H1 (cell line): ENCODE measurements at regions not wholly inside any gene's neighbourhood (a gene's known extent, or its start where the extent isn't known, plus 50 kb on each side); places are given as distances from the start of the nearest gene placed in this dataset.

ENCODE experiments used
- CTCF ChIA-PET: fragments of 300-600 bp; sonication (Branson Sonifier 250); formaldehyde crosslinking; loops from one replicate; lab custom pipeline; 2021; ENCODE audit not compliant: partially characterized antibody; lab: Charles Lee
- POLR2A ChIA-PET: fragments of 300-600 bp; sonication (Branson Sonifier 250); formaldehyde crosslinking; loops from one replicate; lab custom pipeline; 2021; ENCODE audit warnings: inconsistent platforms; ENCODE audit not compliant: partially characterized antibody; lab: Charles Lee
- DNase-seq, 2 experiments: peaks; one replicate each; pipeline versions ENCODE4 v3.0.0 to v3.0.0-alpha.2; 2010 to 2022; ENCODE audit warnings: low spot score in 2 of 2, low read depth in 1 of 2, mixed read lengths in 1 of 2
- FAIRE-seq: peaks from 2 replicates; lab custom pipeline; 2011; peaks lifted over from hg19 to GRCh38; lab: Jason Lieb, UNC
- H2AFZ ChIP-seq: 2 replicates; pipeline ENCODE4 v1.8.1; 2012; ENCODE audit warnings: low read length, inconsistent platforms
- H2AK5ac ChIP-seq: 2 replicates; pipeline ENCODE4 v1.6.1; 2013; ENCODE audit warnings: low read depth, low read length
- H2BK120ac ChIP-seq: replicated peaks from 2 replicates; pipeline ENCODE3; 2013; ENCODE audit warnings: low read depth, low read length, inconsistent platforms
- H2BK12ac ChIP-seq: 2 replicates; pipeline ENCODE4 v1.6.1; 2013; ENCODE audit warnings: low read depth, low read length
- H2BK15ac ChIP-seq: 2 replicates; pipeline ENCODE4 v1.6.1; 2013; ENCODE audit warnings: low read length
- H2BK20ac ChIP-seq: 2 replicates; pipeline ENCODE4 v1.6.1; 2013; ENCODE audit warnings: low read length
- H2BK5ac ChIP-seq: 2 replicates; pipeline ENCODE4 v1.6.1; 2013; ENCODE audit warnings: low read depth, low read length
- H3K14ac ChIP-seq: 2 replicates; pipeline ENCODE4 v1.6.1; 2013; ENCODE audit warnings: inconsistent platforms; ENCODE audit not compliant: insufficient read length
- H3K18ac ChIP-seq: 2 replicates; pipeline ENCODE4 v1.6.1; 2013; ENCODE audit warnings: low read length; ENCODE audit errors: extremely low read depth
- H3K23ac ChIP-seq: 2 replicates; pipeline ENCODE4 v1.6.1; 2013; ENCODE audit warnings: inconsistent platforms; ENCODE audit not compliant: insufficient read length
- H3K23me2 ChIP-seq: 2 replicates; pipeline ENCODE4 v1.6.1; 2013; ENCODE audit warnings: low read depth, low read length
- H3K27ac ChIP-seq: 2 replicates; pipeline ENCODE4 v1.6.1; 2011; ENCODE audit warnings: low read depth, low read length, inconsistent platforms
- H3K27me3 ChIP-seq, 4 experiments: replicated peaks in 1 of 4; 1 replicate in 1 of 4; 2 replicates in 3 of 4; pipeline versions ENCODE4 v1.6.1 to v1.8.1; 2011 to 2013; ENCODE audit warnings: low read length in 3 of 4, mild to moderate bottlenecking in 3 of 4, inconsistent platforms in 2 of 4, mixed read lengths in 2 of 4, moderate library complexity in 1 of 4; ENCODE audit not compliant: control insufficient read depth in 3 of 4, insufficient read depth in 3 of 4; ENCODE audit errors: extremely low read depth in 1 of 4
- H3K36me3 ChIP-seq, 4 experiments: 2 replicates each; pipeline versions ENCODE4 v1.6.1 to v1.8.1; 2011 to 2013; ENCODE audit warnings: mild to moderate bottlenecking in 4 of 4, low read length in 3 of 4, moderate library complexity in 2 of 4, control low read depth in 1 of 4, inconsistent platforms in 1 of 4; ENCODE audit not compliant: insufficient read depth in 4 of 4, control insufficient read depth in 2 of 4
- H3K4ac ChIP-seq: replicated peaks from 2 replicates; pipeline ENCODE3; 2013; ENCODE audit warnings: low read length, low read depth, mixed read lengths, inconsistent platforms; ENCODE audit not compliant: insufficient read length
- H3K4me1 ChIP-seq, 4 experiments: replicated peaks in 1 of 4; 1 replicate in 1 of 4; 2 replicates in 3 of 4; pipeline versions ENCODE4 v1.6.1 to v1.8.1; 2011 to 2013; ENCODE audit warnings: low read length in 3 of 4, inconsistent platforms in 2 of 4, mixed read lengths in 1 of 4; ENCODE audit not compliant: insufficient read depth in 4 of 4, control insufficient read depth in 3 of 4
- H3K4me2 ChIP-seq, 2 experiments: 2 replicates each; pipeline versions ENCODE4 v1.6.1 to v1.8.1; 2011 to 2013; ENCODE audit warnings: low read depth in 2 of 2, low read length in 2 of 2, control low read depth in 1 of 2, inconsistent platforms in 1 of 2, mild to moderate bottlenecking in 1 of 2; ENCODE audit not compliant: insufficient read depth in 1 of 2
- H3K4me3 ChIP-seq, 4 experiments: fragments of 200-600, 300-600 bp in 1 of 4; sonication (generic), shearing (Covaris generic), sonication (Bioruptor Twin) in 1 of 4; 2 replicates each; pipeline versions ENCODE4 v1.5.1 to v1.8.1; 2011 to 2016; ENCODE audit warnings: low read length in 4 of 4, low read depth in 3 of 4, control low read depth in 2 of 4, inconsistent platforms in 2 of 4, mild to moderate bottlenecking in 2 of 4, mixed read lengths in 1 of 4, moderate library complexity in 1 of 4; ENCODE audit not compliant: insufficient read depth in 2 of 4; ENCODE audit errors: extremely low read depth in 1 of 4
- H3K56ac ChIP-seq: replicated peaks from 2 replicates; pipeline ENCODE3; 2013; ENCODE audit warnings: low read depth, mild to moderate bottlenecking, mixed read lengths, low read length, inconsistent platforms; ENCODE audit not compliant: insufficient read length
- H3K79me1 ChIP-seq: 2 replicates; pipeline ENCODE4 v1.6.1; 2013; ENCODE audit warnings: low read depth, low read length, control low read depth
- H3K79me2 ChIP-seq, 2 experiments: 2 replicates each; pipeline versions ENCODE4 v1.6.1 to v1.8.1; 2012 to 2013; ENCODE audit warnings: low read length in 2 of 2, mild to moderate bottlenecking in 2 of 2, inconsistent platforms in 1 of 2; ENCODE audit not compliant: insufficient read depth in 2 of 2, control insufficient read depth in 1 of 2
- H3K9ac ChIP-seq, 4 experiments: replicated peaks in 1 of 4; 1 replicate in 1 of 4; 2 replicates in 3 of 4; pipeline versions ENCODE4 v1.6.1 to v1.8.1; 2011 to 2013; ENCODE audit warnings: low read depth in 3 of 4, low read length in 3 of 4, control low read depth in 2 of 4, mild to moderate bottlenecking in 2 of 4, moderate library complexity in 2 of 4, inconsistent platforms in 1 of 4; ENCODE audit errors: extremely low read depth in 1 of 4
- H3K9me3 ChIP-seq, 2 experiments: 2 replicates each; pipeline versions ENCODE4 v1.6.1 to v1.8.1; 2012 to 2013; ENCODE audit warnings: mild to moderate bottlenecking in 2 of 2, moderate library complexity in 2 of 2, control low read depth in 1 of 2, inconsistent platforms in 1 of 2, low read depth in 1 of 2, low read length in 1 of 2, mixed read lengths in 1 of 2; ENCODE audit not compliant: insufficient read depth in 2 of 2
- H4K20me1 ChIP-seq, 2 experiments: replicated peaks in 1 of 2; 2 replicates each; pipeline versions ENCODE3 to v1.8.1; 2011 to 2013; ENCODE audit warnings: inconsistent platforms in 2 of 2, low read length in 2 of 2, mild to moderate bottlenecking in 1 of 2; ENCODE audit not compliant: insufficient read depth in 2 of 2, control insufficient read depth in 1 of 2
- H4K5ac ChIP-seq: 2 replicates; pipeline ENCODE4 v1.6.1; 2013; ENCODE audit warnings: low read length, low read depth, mixed read lengths, inconsistent platforms; ENCODE audit not compliant: insufficient read length
- H4K8ac ChIP-seq: 2 replicates; pipeline ENCODE4 v1.8.0; 2013; ENCODE audit warnings: mild to moderate bottlenecking, moderate library complexity, low read length, inconsistent platforms; ENCODE audit not compliant: insufficient read depth; ENCODE audit errors: extremely low read depth
- H4K91ac ChIP-seq: replicated peaks from 2 replicates; pipeline ENCODE3; 2013; ENCODE audit warnings: low read length, mixed read lengths, inconsistent platforms; ENCODE audit not compliant: insufficient read length
- BCL11A ChIP-seq, 2 experiments: IDR thresholded peaks; one replicate each; pipeline ENCODE4 v1.6.1; 2011; ENCODE audit warnings: low read depth in 2 of 2, low read length in 2 of 2, mild to moderate bottlenecking in 2 of 2
- BRCA1 ChIP-seq: IDR thresholded peaks from 2 replicates; pipeline ENCODE4 v1.6.1; 2012; ENCODE audit warnings: low read depth, low read length, improper control_type of control experiment
- CBX8 ChIP-seq: fragments of 300-800, 300-1000 bp; sonication (generic); IDR thresholded peaks from 2 replicates; pipeline ENCODE4 v1.7.1; 2016; ENCODE audit warnings: low read depth, low read length, borderline replicate concordance
- MAFK ChIP-seq: IDR thresholded peaks from 2 replicates; pipeline ENCODE4 v1.6.1; 2012; ENCODE audit warnings: low read depth, mild to moderate bottlenecking, improper control_type of control experiment, low read length
- NANOG ChIP-seq: IDR thresholded peaks from 2 replicates; pipeline ENCODE4 v1.6.1; 2011; ENCODE audit warnings: low read length, low read depth, mild to moderate bottlenecking, inconsistent platforms; ENCODE audit not compliant: insufficient read depth, poor library complexity, severe bottlenecking
- RNF2 ChIP-seq: fragments of 200-900, 300-1000 bp; sonication (generic); IDR thresholded peaks from 2 replicates; pipeline ENCODE4 v1.7.1; 2016; ENCODE audit warnings: borderline replicate concordance, low read depth, mild to moderate bottlenecking, antibody characterized with exemption, low read length; ENCODE audit not compliant: poor library complexity, severe bottlenecking; ENCODE audit errors: missing control alignments
- TAF1 ChIP-seq: IDR thresholded peaks from 2 replicates; pipeline ENCODE4 v1.6.1; 2011; ENCODE audit warnings: mild to moderate bottlenecking, low read depth, low read length
- TBP ChIP-seq: IDR thresholded peaks from 2 replicates; pipeline ENCODE4 v1.6.1; 2011; ENCODE audit warnings: low read depth, low read length, improper control_type of control experiment
- TCF12 ChIP-seq: IDR thresholded peaks from 2 replicates; pipeline ENCODE4 v1.6.1; 2011; ENCODE audit warnings: low read depth, mild to moderate bottlenecking, low read length
- WGBS, 2 experiments: shearing (Covaris generic) in 1 of 2; methylation state at CpG; one replicate each; pipeline versions ENCODE4 v1.1.6 to v1.1.7; 2013 to 2015; ENCODE audit warnings: low lambda C conversion rate in 2 of 2, mixed read lengths in 2 of 2, inconsistent platforms in 1 of 2, low coverage in 1 of 2, missing lambda C conversion rate in 1 of 2; ENCODE audit not compliant: insufficient replicate concordance in 2 of 2, insufficient coverage in 1 of 2, insufficient read length in 1 of 2; ENCODE audit errors: extremely low coverage in 1 of 2, missing lambda C conversion rate in 1 of 2; 5-methylcytosine and 5-hydroxymethylcytosine counted together

DNA sequence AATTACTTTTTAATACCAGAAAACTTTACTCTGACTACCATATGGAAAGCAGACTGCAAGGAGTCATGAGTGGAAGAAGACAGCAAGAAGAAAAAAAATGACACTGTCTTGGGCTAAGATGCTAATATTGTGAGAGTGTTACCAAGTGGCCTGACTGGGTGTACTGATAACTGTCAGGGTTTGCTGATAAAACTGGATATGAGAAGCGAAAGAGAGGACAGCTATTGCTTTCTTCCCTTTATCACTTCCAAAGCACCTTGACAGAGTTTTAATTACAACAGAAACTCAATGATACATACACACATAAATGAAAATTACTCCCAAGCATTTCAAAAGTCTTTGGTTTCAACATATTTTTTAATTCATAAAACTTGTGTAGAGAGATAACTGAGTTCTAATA lies 368.5 kb downstream of the ZEB2 start:
- no peak for TF ChIP-seq TBP
- TF ChIP-seq CBX8, result no peak
- no peak for TF ChIP-seq TCF12
- TF ChIP-seq BRCA1, result no peak
- TF ChIP-seq RNF2, result no peak
- no peak for TF ChIP-seq TAF1
- TF ChIP-seq MAFK, result no peak
- TF ChIP-seq NANOG, result no peak
- TF ChIP-seq BCL11A (IDR thresholded peaks at IDR 0.05; ENCODE audit: low read depth in 2 of 2, low read length in 2 of 2), result no peak
- CTCF ChIA-PET, result interaction anchor here (1.0 to 2.9 kb wide), 3 partner anchors 9 to 11 kb away, joined by 4 to 10 read pairs (median 5); no protein-coding TSS in a partner anchor
- H3K27ac ChIP-seq, result no peak overlapping the region

More for the DNA sequence above, 368.5 kb downstream of the ZEB2 start:
- DNase-seq (no peak), FAIRE-seq (no peak)
- no peak overlapping the region for H4K8ac ChIP-seq
- H3K9me3 ChIP-seq, result no peaks in the 10 kb centered on the region
- H3K4me1 ChIP-seq, result no peaks in the 10 kb centered on the region
- no peak overlapping the region for H3K56ac ChIP-seq
- no peak overlapping the region for H2BK12ac ChIP-seq
- H3K23me2 ChIP-seq, result no peaks in the 10 kb centered on the region
- POLR2A ChIA-PET, result no interaction called here
- H3K9ac ChIP-seq, result no peak overlapping the region
- H3K27me3 ChIP-seq, result no peaks in the 10 kb centered on the region
- no peak overlapping the region for H3K4me3 ChIP-seq
- H4K20me1 ChIP-seq, result no peaks in the 10 kb centered on the region
- H2AK5ac ChIP-seq, result no peak overlapping the region
- no peak overlapping the region for H4K5ac ChIP-seq
- H3K23ac ChIP-seq, result no peak overlapping the region
- no peaks in the 10 kb centered on the region for H3K79me1 ChIP-seq
- no peak overlapping the region for H2BK15ac ChIP-seq
- no peaks in the 10 kb centered on the region for H3K36me3 ChIP-seq
- H3K4ac ChIP-seq, result no peak overlapping the region
- no peak overlapping the region for H3K4me2 ChIP-seq
- H2BK120ac ChIP-seq, result no peak overlapping the region
- H2BK20ac ChIP-seq, result no peak overlapping the region
- no peak overlapping the region for H4K91ac ChIP-seq
- H2BK5ac ChIP-seq, result no peak overlapping the region
- H3K18ac ChIP-seq, result no peak overlapping the region
- WGBS, 2 experiments, result 86% methylated on average over 1 of the region's 1 CpG; no CpG with 5 or more reads in 1 of the 2 experiments
- H2AFZ ChIP-seq, result no peak overlapping the region
- H3K79me2 ChIP-seq, result no peaks in the 10 kb centered on the region
- no peak overlapping the region for H3K14ac ChIP-seq
